Endothelial cell of umbilical vein (primary cell): ENCODE measurements at regions not wholly inside any gene's neighbourhood (a gene's known extent, or its start where the extent isn't known, plus 50 kb on each side); places are given as distances from the start of the nearest gene placed in this dataset.

ENCODE experiments used
- BruUV-seq: library from RNA; stranded (reverse); fragments of 400-500 nt; replicated peaks from 2 replicates; lab custom pipeline; 2021; lab: Mats Ljungman, UMichigan
- CTCF ChIA-PET: fragments of 300-600, 350-600 bp; sonication (Branson Sonifier 250); formaldehyde crosslinking; loops from one replicate; lab custom pipeline; 2021; ENCODE audit warnings: antibody characterized with exemption, inconsistent platforms; lab: Charles Lee
- POLR2A ChIA-PET: fragments of 300-600, 350-600 bp; sonication (Branson Sonifier 250); formaldehyde crosslinking; loops from one replicate; lab custom pipeline; 2021; ENCODE audit warnings: antibody characterized with exemption, inconsistent platforms; lab: Charles Lee
- DNase-seq: peaks from one replicate; pipeline ENCODE4 v3.0.0-alpha.2; 2011; ENCODE audit warnings: low read depth, low spot score
- FAIRE-seq: peaks from 2 replicates; lab custom pipeline; 2011; peaks lifted over from hg19 to GRCh38; lab: Jason Lieb, UNC
- H2AFZ ChIP-seq: 2 replicates; pipeline ENCODE4 v1.6.0; 2012; ENCODE audit warnings: low read depth, low read length, control low read depth, inconsistent platforms
- H3K27ac ChIP-seq: 2 replicates; pipeline ENCODE4 v1.5.1; 2011; ENCODE audit warnings: low read depth, mild to moderate bottlenecking, control low read depth, low read length, moderate library complexity; ENCODE audit not compliant: insufficient read depth
- H3K27me3 ChIP-seq, 2 experiments: 2 replicates each; pipeline versions ENCODE4 v1.6.0 to v1.6.1; 2011; ENCODE audit warnings: low read length in 2 of 2, mixed read lengths in 1 of 2; ENCODE audit not compliant: control insufficient read depth in 2 of 2, insufficient read depth in 2 of 2
- H3K36me3 ChIP-seq, 2 experiments: 2 replicates in 1 of 2; 3 replicates in 1 of 2; pipeline ENCODE4 v1.5.1; 2011; ENCODE audit warnings: low read length in 2 of 2, mild to moderate bottlenecking in 1 of 2, moderate library complexity in 1 of 2; ENCODE audit not compliant: control insufficient read depth in 2 of 2, insufficient read depth in 2 of 2; ENCODE audit errors: extremely low read depth in 1 of 2
- H3K4me1 ChIP-seq: 3 replicates; pipeline ENCODE4 v1.5.1; 2011; ENCODE audit warnings: mild to moderate bottlenecking, low read length; ENCODE audit not compliant: control insufficient read depth, insufficient read depth; ENCODE audit errors: extremely low read depth
- H3K4me2 ChIP-seq: 2 replicates; pipeline ENCODE4 v1.6.1; 2011; ENCODE audit warnings: low read length, control low read depth, mixed read lengths; ENCODE audit not compliant: insufficient read depth
- H3K4me3 ChIP-seq, 3 experiments: fragments of 200-600 bp in 1 of 3; sonication (generic), shearing (Covaris generic) in 1 of 3; replicated peaks in 1 of 3; 2 replicates each; pipeline ENCODE4 v1.5.1; 2011 to 2016; ENCODE audit warnings: control low read depth in 3 of 3, low read length in 3 of 3, mild to moderate bottlenecking in 2 of 3, inconsistent platforms in 1 of 3, low read depth in 1 of 3, moderate library complexity in 1 of 3; ENCODE audit not compliant: insufficient read depth in 1 of 3
- H3K79me2 ChIP-seq: 2 replicates; pipeline ENCODE4 v1.6.0; 2012; ENCODE audit warnings: low read length, inconsistent platforms; ENCODE audit not compliant: control insufficient read depth, insufficient read depth
- H3K9ac ChIP-seq: replicated peaks from 2 replicates; pipeline ENCODE3; 2011; ENCODE audit warnings: low read length, control low read depth; ENCODE audit not compliant: insufficient read depth; ENCODE audit errors: extremely low read depth
- H3K9me1 ChIP-seq: replicated peaks from 3 replicates; pipeline ENCODE4 v1.6.0; 2011; ENCODE audit warnings: mild to moderate bottlenecking, low read length; ENCODE audit not compliant: control insufficient read depth, insufficient read depth; ENCODE audit errors: extremely low read depth
- H3K9me3 ChIP-seq: replicated peaks from 2 replicates; pipeline ENCODE4 v1.5.1; 2012; ENCODE audit warnings: low read length, inconsistent platforms; ENCODE audit not compliant: control insufficient read depth, insufficient read depth
- H4K20me1 ChIP-seq: replicated peaks from 2 replicates; pipeline ENCODE3; 2011; ENCODE audit warnings: mild to moderate bottlenecking, low read length; ENCODE audit not compliant: control insufficient read depth, insufficient read depth; ENCODE audit errors: extremely low read depth
- CTCF ChIP-seq, 2 donors: IDR thresholded peaks; 1 replicate in 1 of 2; 2 replicates in 1 of 2; pipeline ENCODE4 v1.5.1; 2011; ENCODE audit warnings: low read length in 2 of 2, mild to moderate bottlenecking in 2 of 2, moderate library complexity in 2 of 2, control low read depth in 1 of 2, inconsistent platforms in 1 of 2, low read depth in 1 of 2; ENCODE audit not compliant: insufficient read depth in 1 of 2; ENCODE audit errors: extremely low read depth in 1 of 2
- EZH2 ChIP-seq: IDR thresholded peaks from 2 replicates; pipeline ENCODE4 v1.6.1; 2012; ENCODE audit warnings: borderline replicate concordance, low read depth, mild to moderate bottlenecking, moderate library complexity, low read length, inconsistent platforms; ENCODE audit not compliant: severe bottlenecking
- FOS ChIP-seq: IDR thresholded peaks from 2 replicates; pipeline ENCODE4 v1.6.1; 2011; ENCODE audit warnings: mild to moderate bottlenecking, low read length, moderate library complexity, borderline replicate concordance; ENCODE audit not compliant: insufficient read depth
- GATA2 ChIP-seq: IDR thresholded peaks from 2 replicates; pipeline ENCODE4 v1.7.0; 2011; ENCODE audit warnings: low read depth, mild to moderate bottlenecking, moderate library complexity, mixed read lengths, low read length; ENCODE audit not compliant: insufficient read length, insufficient read depth
- JUN ChIP-seq: IDR thresholded peaks from 2 replicates; pipeline ENCODE4 v1.6.1; 2011; ENCODE audit warnings: borderline replicate concordance, low read depth; ENCODE audit not compliant: insufficient read length, insufficient read depth
- MAX ChIP-seq: IDR thresholded peaks from 2 replicates; pipeline ENCODE4 v1.6.1; 2011; ENCODE audit not compliant: insufficient read depth, insufficient read length
- MYC ChIP-seq: IDR thresholded peaks from one replicate; pipeline ENCODE4 v1.6.1; 2011; ENCODE audit warnings: mild to moderate bottlenecking, low read depth, low read length
- POLR2A ChIP-seq: IDR thresholded peaks from 2 replicates; pipeline ENCODE4 v1.6.1; 2012; ENCODE audit warnings: low read depth, mild to moderate bottlenecking, control low read depth, low read length
- POLR2AphosphoS5 ChIP-seq: IDR thresholded peaks from 2 replicates; pipeline ENCODE4 v1.6.1; 2012; ENCODE audit warnings: low read depth, mild to moderate bottlenecking, control low read depth, low read length, moderate library complexity; ENCODE audit not compliant: insufficient read depth
- dilution Hi-C: fragments of 300-500 bp; cut with MboI; formaldehyde crosslinking; loops from one replicate; pipeline ENCODE4 v1.15.0; 2019; ENCODE audit warnings: low sequenced_read_pairs; ENCODE audit not compliant: extremely low pct_ligation_motif_present
- intact Hi-C: fragments of 100-400 bp; cut with micrococcal nuclease; formaldehyde crosslinking; loops from one replicate; pipeline ENCODE4 v1.10.0; 2022

GRCh38 chr4:33111117-33111516, 2390.9 kb downstream of the PCDH7 start:
- Histone ChIP-seq H4K20me1 (no peaks in the 10 kb centered on the region), H3K36me3 (no peaks in the 10 kb centered on the region), H3K4me2 (no peak overlapping the region), H3K79me2 (no peaks in the 10 kb centered on the region), H3K27me3 (no peaks in the 10 kb centered on the region), H3K9me3 (no peaks in the 10 kb centered on the region), H3K9ac (no peak overlapping the region), H2AFZ (no peak overlapping the region), H3K4me3 (no peak overlapping the region), H3K4me1 (no peaks in the 10 kb centered on the region), H3K9me1 (no peaks in the 10 kb centered on the region), H3K27ac (no peak overlapping the region)
- no peak for DNase-seq
- intact Hi-C loops = no loop called here
- no TSS peak for BruUV-seq
- dilution Hi-C loops = no loop called here
- POLR2A ChIA-PET = no interaction called here
- FAIRE-seq = no peak
- CTCF ChIA-PET = no interaction called here
- TF ChIP-seq POLR2A (no peak), JUN (no peak), GATA2 (no peak), POLR2AphosphoS5 (no peak), CTCF (IDR thresholded peaks at IDR 0.05; ENCODE audit: extremely low read depth in 1 of 2, insufficient read depth in 1 of 2, low read depth in 1 of 2, low read length in 2 of 2) (no peak), FOS (no peak), MYC (no peak), EZH2 (no peak), MAX (no peak)
